Activated T-cell treated with anti-CD3 and anti-CD28 coated beads, Interleukin-2, amount 50 U/mL, for 1 hour (primary cell): ENCODE measurements at regions not wholly inside any gene's neighbourhood (a gene's known extent, or its start where the extent isn't known, plus 50 kb on each side); places are given as distances from the start of the nearest gene placed in this dataset.

Source experiments
- DNase-seq: peaks from one replicate; pipeline ENCODE4 v3.0.0-alpha.2; 2020

- DNase-seq: no peak
Observed at GRCh38 chr3:18666655-18667054, 241.5 kb upstream of the SATB1 start.

GRCh38 chr3:18660059-18660458 is 234.9 kb upstream of the SATB1 start:
- DNase-seq: no peak

- DNase-seq: no peak
Observed at GRCh38 chr3:18657858-18658820, 233.0 kb upstream of the SATB1 start.

- DNase-seq: no peak
Observed at GRCh38 chr3:18656866-18657265, 231.7 kb upstream of the SATB1 start.

GRCh38 chr3:18656410-18656809 is 231.3 kb upstream of the SATB1 start:
- DNase-seq: no peak

- no peak for DNase-seq
Observed at GRCh38 chr3:18655827-18656226, 230.7 kb upstream of the SATB1 start.

GRCh38 chr3:18652781-18653180 is 227.6 kb upstream of the SATB1 start:
- no peak for DNase-seq

- no peak for DNase-seq
Observed at GRCh38 chr3:18650731-18651130, 225.6 kb upstream of the SATB1 start.

- DNase-seq: no peak
Observed at GRCh38 chr3:18649666-18650363, 224.7 kb upstream of the SATB1 start.

- DNase-seq: no peak
Observed at GRCh38 chr3:18648868-18649462, 223.8 kb upstream of the SATB1 start.

- no peak for DNase-seq
Observed at GRCh38 chr3:18648159-18648558, 223.0 kb upstream of the SATB1 start.

- no peak for DNase-seq
Observed at GRCh38 chr3:18645619-18646018, 220.5 kb upstream of the SATB1 start.

- DNase-seq: no peak
Observed at GRCh38 chr3:18643281-18643680, 218.1 kb upstream of the SATB1 start.

GRCh38 chr3:18641916-18642315 is 216.8 kb upstream of the SATB1 start:
- no peak for DNase-seq

- DNase-seq: no peak
Observed at GRCh38 chr3:18635215-18635614, 210.1 kb upstream of the SATB1 start.

- DNase-seq: no peak
Observed at GRCh38 chr3:18634461-18634860, 209.3 kb upstream of the SATB1 start.

GRCh38 chr3:18633002-18633401 is 207.9 kb upstream of the SATB1 start:
- no peak for DNase-seq

GRCh38 chr3:18630295-18630694 is 205.2 kb upstream of the SATB1 start:
- no peak for DNase-seq

- no peak for DNase-seq
Observed at GRCh38 chr3:18625085-18625484, 199.9 kb upstream of the SATB1 start.

- no peak for DNase-seq
Observed at GRCh38 chr3:18623220-18623619, 198.1 kb upstream of the SATB1 start.

- no peak for DNase-seq
Observed at GRCh38 chr3:18618723-18619122, 193.6 kb upstream of the SATB1 start.

GRCh38 chr3:18611991-18612390 is 186.9 kb upstream of the SATB1 start:
- no peak for DNase-seq

- DNase-seq: no peak
Observed at GRCh38 chr3:18609187-18609586, 184.0 kb upstream of the SATB1 start.

- DNase-seq: no peak
Observed at GRCh38 chr3:18597919-18598318, 172.8 kb upstream of the SATB1 start.
